T-cell (primary cell): ENCODE measurements at regions not wholly inside any gene's neighbourhood (a gene's known extent, or its start where the extent isn't known, plus 50 kb on each side); places are given as distances from the start of the nearest gene placed in this dataset.

Source experiments
- ATAC-seq, 4 experiments: fragments of 200-7000 bp in 3 of 4; fragments of 150-1000 bp in 1 of 4; cut with Tn5 transposase; replicated peaks in 1 of 4; 1 replicate in 3 of 4; 2 replicates in 1 of 4; pipeline ENCODE4 v1.10.0; 2021; ENCODE audit warnings: moderate library complexity in 3 of 4, mild to moderate bottlenecking in 2 of 4, moderate number of reproducible peaks in 1 of 4
- CTCF ChIA-PET, 2 donors: fragments of 300-600 bp; sonication (Branson Sonifier 250); formaldehyde crosslinking; loops; one replicate each; lab custom pipeline; 2022; ENCODE audit warnings: antibody characterized with exemption in 2 of 2; lab: Charles Lee
- POLR2A ChIA-PET, 2 donors: fragments of 300-600 bp; sonication (Branson Sonifier 250); formaldehyde crosslinking; loops; one replicate each; lab custom pipeline; 2022; ENCODE audit warnings: antibody characterized with exemption in 2 of 2; lab: Charles Lee
- DNase-seq, 35 experiments: peaks; one replicate each; pipeline versions ENCODE4 v3.0.0 to v3.0.0-alpha.2; 2013 to 2023
- H3K27ac ChIP-seq: one replicate; pipeline ENCODE4 v1.5.1; 2013; ENCODE audit warnings: low read length
- H3K27me3 ChIP-seq, 2 experiments: replicated peaks in 1 of 2; 1 replicate in 1 of 2; 2 replicates in 1 of 2; pipeline versions ENCODE4 v1.6.1 to v1.7.0; 2013; ENCODE audit warnings: low read length in 1 of 2, mixed read lengths in 1 of 2; ENCODE audit not compliant: control insufficient read depth in 2 of 2, insufficient read depth in 2 of 2; ENCODE audit errors: extremely low read depth in 1 of 2
- H3K36me3 ChIP-seq, 2 donors: 1 replicate in 1 of 2; 2 replicates in 1 of 2; pipeline versions ENCODE4 v1.6.1 to v1.7.0; 2013; ENCODE audit warnings: low read length in 1 of 2; ENCODE audit not compliant: control insufficient read depth in 2 of 2, insufficient read depth in 1 of 2; ENCODE audit errors: extremely low read depth in 1 of 2
- H3K4me1 ChIP-seq, 2 experiments: 1 replicate in 1 of 2; 2 replicates in 1 of 2; pipeline versions ENCODE4 v1.6.1 to v1.7.0; 2013; ENCODE audit warnings: low read length in 2 of 2, mixed read lengths in 1 of 2; ENCODE audit not compliant: insufficient read depth in 2 of 2, control insufficient read depth in 1 of 2; ENCODE audit errors: extremely low read depth in 1 of 2
- H3K4me3 ChIP-seq, 2 donors: 1 replicate in 1 of 2; 2 replicates in 1 of 2; pipeline versions ENCODE4 v1.5.1 to v1.7.0; 2013; ENCODE audit warnings: mild to moderate bottlenecking in 2 of 2, low read length in 1 of 2, moderate library complexity in 1 of 2; ENCODE audit not compliant: control insufficient read depth in 1 of 2; ENCODE audit errors: extremely low read depth in 1 of 2
- H3K9me3 ChIP-seq: 2 replicates; pipeline ENCODE4 v1.7.0; 2013
- H3K27ac Mint-ChIP-seq, 2 donors: one replicate each; pipeline ENCODE4 v1.8.0; 2020 to 2021; ENCODE audit warnings: mild to moderate bottlenecking in 2 of 2, mixed read lengths in 2 of 2
- H3K27me3 Mint-ChIP-seq, 2 donors: one replicate each; pipeline ENCODE4 v1.8.0; 2021 to 2022; ENCODE audit warnings: mixed read lengths in 2 of 2
- H3K36me3 Mint-ChIP-seq: one replicate; pipeline ENCODE4 v1.8.0; 2021; ENCODE audit warnings: mixed read lengths
- H3K4me1 Mint-ChIP-seq, 3 donors: one replicate each; pipeline ENCODE4 v1.8.0; 2020 to 2022; ENCODE audit warnings: mixed read lengths in 3 of 3, mild to moderate bottlenecking in 1 of 3
- H3K4me3 Mint-ChIP-seq, 3 donors: one replicate each; pipeline ENCODE4 v1.8.0; 2020 to 2022; ENCODE audit warnings: mild to moderate bottlenecking in 3 of 3, mixed read lengths in 3 of 3, moderate library complexity in 3 of 3
- H3K9me3 Mint-ChIP-seq, 3 donors: one replicate each; pipeline ENCODE4 v1.8.0; 2020 to 2022; ENCODE audit warnings: mixed read lengths in 3 of 3
- WGBS: methylation state at CpG from one replicate; pipeline ENCODE4 v1.1.5; 2013; ENCODE audit warnings: missing lambda C conversion rate; ENCODE audit not compliant: insufficient coverage; 5-methylcytosine and 5-hydroxymethylcytosine counted together

DNA sequence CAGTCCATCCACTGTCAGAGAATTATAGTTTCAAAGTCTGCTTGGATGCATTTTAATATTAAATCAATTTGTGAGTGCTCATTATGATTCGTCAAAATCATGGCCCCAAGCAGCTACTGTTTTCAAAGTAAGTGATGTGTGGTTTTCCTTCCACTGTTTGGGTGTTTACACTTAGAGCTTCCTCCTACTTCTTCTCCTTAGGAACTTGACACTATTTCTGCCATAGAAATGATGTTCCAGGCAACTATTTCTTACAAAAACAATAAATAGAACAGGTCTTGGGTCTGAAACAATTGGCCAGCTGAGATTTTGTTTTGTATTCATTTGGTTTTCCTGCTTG is 132.8 kb upstream of the RAI14 start:
- Histone ChIP-seq H3K27ac (no peak overlapping the region), H3K9me3 (no peaks in the 10 kb centered on the region), H3K4me1 (no peaks in the 10 kb centered on the region), H3K27me3 (no peaks in the 10 kb centered on the region), H3K4me3 (no peak overlapping the region), H3K36me3 (no peaks in the 10 kb centered on the region)
- Mint-ChIP-seq H3K9me3 (no peaks in the 10 kb centered on the region), H3K27ac (no peak overlapping the region), H3K4me1 (no peaks in the 10 kb centered on the region), H3K27me3 (peaks cover 4 to 6% of the 10 kb centered on the region in 2 donors), H3K36me3 (no peaks in the 10 kb centered on the region), H3K4me3 (no peak overlapping the region)
- ChIA-PET POLR2A (interaction anchor here in 1 of 2 donors (0.6 kb wide), 1 partner anchor 707 kb away, joined by 5 read pairs; the partner anchor contains the start of gene PRLR), CTCF (interaction anchor here (0.5 to 3.4 kb wide), 17 partner anchors 14 to 1745 kb away, joined by 3 to 29 read pairs (median 5); no protein-coding TSS in a partner anchor)
- no CpG with 5 or more reads among the region's 1 CpG for WGBS
- ATAC-seq (no peak), DNase-seq (no peak)

DNA sequence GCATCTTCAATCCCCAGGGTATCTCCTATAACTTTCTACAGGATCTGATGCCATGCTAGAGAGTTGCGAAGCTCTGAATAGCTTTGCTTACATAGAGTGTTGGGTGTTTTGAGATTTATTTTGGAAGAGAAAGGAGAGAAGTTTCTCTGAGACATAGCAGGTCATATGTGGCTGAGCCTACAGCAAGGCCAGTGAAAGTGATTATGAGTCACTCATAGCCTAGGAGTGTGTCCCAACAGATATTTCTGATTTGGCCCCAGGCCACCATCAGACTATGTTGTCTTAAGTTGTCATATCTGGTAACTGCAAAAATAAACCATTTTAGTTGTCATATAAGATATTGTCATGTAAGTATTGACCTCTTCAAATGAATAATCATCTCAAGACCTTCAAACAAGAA is 132.0 kb upstream of the RAI14 start:
- Histone ChIP-seq H3K27ac (no peak overlapping the region), H3K4me3 (no peak overlapping the region), H3K4me1 (no peaks in the 10 kb centered on the region), H3K27me3 (no peaks in the 10 kb centered on the region), H3K9me3 (no peaks in the 10 kb centered on the region), H3K36me3 (no peaks in the 10 kb centered on the region)
- WGBS, result 100% methylated on average over 1 of the region's 1 CpG
- no peaks in the 10 kb centered on the region for H3K9me3 Mint-ChIP-seq
- DNase-seq (no peak), ATAC-seq (no peak)
- H3K36me3 Mint-ChIP-seq, result no peaks in the 10 kb centered on the region
- CTCF ChIA-PET, result interaction anchor here (0.6 to 3.4 kb wide), 10 partner anchors 13 to 1402 kb away, joined by 3 to 29 read pairs (median 6); no protein-coding TSS in a partner anchor
- H3K27me3 Mint-ChIP-seq, result peaks cover 3% of the 10 kb centered on the region in 2 donors
- POLR2A ChIA-PET, result interaction anchor here in 1 of 2 donors (0.6 kb wide), 1 partner anchor 706 kb away, joined by 5 read pairs; the partner anchor contains the start of gene PRLR
- no peaks in the 10 kb centered on the region for H3K4me1 Mint-ChIP-seq
- no peak overlapping the region for H3K27ac Mint-ChIP-seq
- no peak overlapping the region for H3K4me3 Mint-ChIP-seq

DNA sequence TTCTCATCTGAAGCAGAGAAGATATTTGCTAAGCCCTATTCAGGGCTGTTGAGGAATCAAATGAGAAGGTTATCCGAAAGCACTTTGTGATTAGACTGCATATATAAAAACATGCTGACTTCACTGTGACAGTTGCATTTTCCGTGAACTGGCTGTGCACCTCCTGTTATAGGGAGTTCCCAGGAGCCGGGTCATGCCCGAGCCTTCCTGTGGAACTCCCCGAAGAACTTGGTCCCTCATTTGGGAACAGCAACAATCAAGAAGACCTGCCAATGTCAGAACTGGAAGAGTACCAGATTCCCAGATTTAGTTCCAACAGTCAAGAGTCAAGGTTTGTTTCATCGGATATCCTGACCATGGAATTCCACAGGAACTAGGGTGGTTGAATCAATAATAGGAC is 130.4 kb upstream of the RAI14 start:
- Mint-ChIP-seq H3K4me1 (no peaks in the 10 kb centered on the region), H3K4me3 (no peak overlapping the region), H3K27me3 (no peaks in the 10 kb centered on the region), H3K27ac (no peak overlapping the region), H3K9me3 (no peaks in the 10 kb centered on the region), H3K36me3 (no peaks in the 10 kb centered on the region)
- POLR2A ChIA-PET, result no interaction called here
- Histone ChIP-seq H3K4me1 (no peaks in the 10 kb centered on the region), H3K4me3 (no peak overlapping the region), H3K27me3 (no peaks in the 10 kb centered on the region), H3K27ac (no peak overlapping the region), H3K36me3 (no peaks in the 10 kb centered on the region), H3K9me3 (no peaks in the 10 kb centered on the region)
- CTCF ChIA-PET, result interaction anchor here in 1 of 2 donors (3.4 kb wide), 1 partner anchor 372 kb away, joined by 29 read pairs; no protein-coding TSS in a partner anchor
- WGBS, result 83% methylated on average over 4 of the region's 6 CpGs
- ATAC-seq (no peak), DNase-seq (no peak)

DNA sequence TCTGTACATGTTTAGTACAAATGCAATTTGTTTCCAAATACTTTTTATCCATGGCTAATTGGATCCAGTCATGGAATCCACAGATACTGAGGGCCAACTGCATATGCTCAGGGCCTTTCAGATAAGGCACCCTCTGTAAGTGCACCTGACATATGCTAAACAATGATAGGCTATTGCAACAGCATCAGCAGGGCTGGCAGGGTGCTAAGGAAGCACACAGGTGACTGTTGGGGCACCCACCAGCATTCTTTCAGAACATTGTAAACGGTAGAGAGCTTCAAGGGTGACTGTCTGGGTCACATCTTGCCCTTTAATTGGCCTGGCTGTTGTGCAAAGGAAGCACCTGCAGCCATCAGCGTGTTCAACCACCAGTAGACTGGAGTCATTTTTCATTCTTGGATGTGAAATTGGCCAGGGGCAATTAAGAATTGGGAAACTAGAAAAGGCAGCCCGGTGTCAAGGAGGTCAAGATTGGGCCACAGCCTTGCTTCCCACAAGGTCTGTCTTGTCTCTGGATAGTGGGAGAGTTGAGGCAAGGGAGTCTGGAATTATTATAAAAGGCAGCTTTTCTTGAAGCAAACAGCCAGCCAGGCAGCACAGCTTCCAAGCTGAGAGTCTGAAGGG is 129.3 kb upstream of the RAI14 start:
- CTCF ChIA-PET, result interaction anchor here in 1 of 2 donors (0.6 kb wide), 1 partner anchor 372 kb away, joined by 3 read pairs; no protein-coding TSS in a partner anchor
- POLR2A ChIA-PET, result no interaction called here
- Mint-ChIP-seq H3K36me3 (no peaks in the 10 kb centered on the region), H3K4me3 (no peak overlapping the region), H3K9me3 (no peaks in the 10 kb centered on the region), H3K27me3 (no peaks in the 10 kb centered on the region), H3K27ac (no peak overlapping the region), H3K4me1 (no peaks in the 10 kb centered on the region)
- DNase-seq (no peak), ATAC-seq (no peak)
- Histone ChIP-seq H3K36me3 (no peaks in the 10 kb centered on the region), H3K27me3 (no peaks in the 10 kb centered on the region), H3K4me1 (no peaks in the 10 kb centered on the region), H3K4me3 (no peak overlapping the region), H3K27ac (no peak overlapping the region), H3K9me3 (no peaks in the 10 kb centered on the region)
- 13% methylated on average over 3 of the region's 3 CpGs for WGBS

DNA sequence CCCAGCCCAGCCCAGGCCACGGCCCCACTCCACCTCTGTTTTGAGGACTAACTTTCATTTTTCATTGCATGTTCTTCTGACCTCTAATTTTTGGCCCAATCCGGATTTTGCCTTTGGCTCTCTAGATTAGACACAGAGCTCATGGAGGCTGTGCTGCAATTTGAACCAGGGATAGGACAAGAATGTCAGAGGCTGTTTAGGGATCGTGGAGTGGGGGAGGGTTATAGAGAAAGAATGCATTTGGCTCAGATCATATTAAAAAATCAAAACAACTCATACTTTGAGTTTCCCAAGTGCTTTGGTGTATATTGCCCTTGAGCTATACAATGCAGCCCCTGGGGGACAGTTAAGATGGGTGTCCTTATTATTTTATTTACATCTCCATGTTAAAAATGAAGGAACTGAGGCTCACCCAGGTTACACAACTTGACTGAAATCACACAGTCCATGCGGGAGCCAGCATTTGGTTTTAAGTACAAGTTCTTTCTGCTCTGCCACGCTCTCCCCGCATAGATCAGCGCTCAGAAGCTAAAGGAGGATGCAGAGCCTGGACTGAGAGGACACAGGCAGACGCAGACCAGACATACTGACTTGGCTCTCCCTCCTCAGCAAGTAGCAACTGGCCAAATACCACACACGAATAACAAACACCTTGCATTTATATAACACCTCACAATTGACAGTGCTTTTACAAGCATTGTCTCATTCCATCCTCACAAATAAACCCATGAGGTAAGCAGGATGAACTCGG is 126.4 kb upstream of the RAI14 start:
- CTCF ChIA-PET, result interaction anchor here in 1 of 2 donors (1.4 kb wide), 1 partner anchor 369 kb away, joined by 6 read pairs; no protein-coding TSS in a partner anchor
- H3K27ac ChIP-seq, result no peak overlapping the region
- no peak for ATAC-seq

DNA sequence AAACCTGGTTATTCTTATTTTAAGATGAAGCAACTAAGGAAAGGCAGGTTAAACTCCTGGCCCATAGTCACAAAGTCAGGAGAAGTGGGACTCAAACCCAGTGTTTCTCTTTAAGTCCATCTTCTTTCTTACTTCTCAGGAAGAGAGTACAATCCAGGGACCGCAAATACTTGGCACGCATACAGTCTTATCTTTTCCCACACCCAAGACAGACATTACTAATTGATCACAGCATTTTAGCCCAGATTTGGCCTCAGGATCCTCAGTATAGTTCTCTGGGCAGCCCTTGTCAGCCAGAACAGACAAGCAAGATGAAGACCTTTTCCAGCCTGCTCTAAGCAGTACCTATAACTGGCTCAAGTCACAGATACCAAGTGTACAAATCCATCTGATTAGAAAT is 125.5 kb upstream of the RAI14 start:
- ChIA-PET CTCF (no interaction called here), POLR2A (no interaction called here)
- Mint-ChIP-seq H3K27ac (no peak overlapping the region), H3K36me3 (no peaks in the 10 kb centered on the region), H3K9me3 (no peaks in the 10 kb centered on the region), H3K4me1 (no peaks in the 10 kb centered on the region), H3K27me3 (no peaks in the 10 kb centered on the region), H3K4me3 (no peak overlapping the region)
- Histone ChIP-seq H3K4me3 (no peak overlapping the region), H3K4me1 (no peaks in the 10 kb centered on the region), H3K9me3 (no peaks in the 10 kb centered on the region), H3K27ac (no peak overlapping the region), H3K36me3 (no peaks in the 10 kb centered on the region), H3K27me3 (no peaks in the 10 kb centered on the region)
- DNase-seq (no peak), ATAC-seq (no peak)
- WGBS, result 100% methylated on average over 2 of the region's 2 CpGs

More for the DNA sequence above, 126.4 kb upstream of the RAI14 start:
- DNase-seq, result no peak
- no peaks in the 10 kb centered on the region for H3K27me3 ChIP-seq
- no peaks in the 10 kb centered on the region for H3K36me3 Mint-ChIP-seq
- H3K27me3 Mint-ChIP-seq, result no peaks in the 10 kb centered on the region
- H3K4me3 Mint-ChIP-seq, result no peak overlapping the region
- H3K9me3 Mint-ChIP-seq, result no peaks in the 10 kb centered on the region
- 92% methylated on average over 7 of the region's 10 CpGs for WGBS
- H3K4me3 ChIP-seq, result no peak overlapping the region
- no peaks in the 10 kb centered on the region for H3K4me1 Mint-ChIP-seq
- H3K27ac Mint-ChIP-seq, result no peak overlapping the region
- POLR2A ChIA-PET, result no interaction called here
- H3K36me3 ChIP-seq, result no peaks in the 10 kb centered on the region
- H3K4me1 ChIP-seq, result no peaks in the 10 kb centered on the region
- no peaks in the 10 kb centered on the region for H3K9me3 ChIP-seq
